ENCODE measurements at regions not wholly inside any gene's neighbourhood (a gene's known extent, or its start where the extent isn't known, plus 50 kb on each side); places are given as distances from the start of the nearest gene placed in this dataset.
"Not testable (repeated sequence)": the region's sequence is repeated elsewhere in the genome, so short reads cannot be mapped to it uniquely, and the experiment has no call there.

- TF ChIP-seq FOXM1 (IDR thresholded peaks at IDR 0.05; ENCODE audit: borderline replicate concordance) (no peak), ARNT (IDR thresholded peaks at IDR 0.05) (no peak), BHLHE40 (IDR thresholded peaks at IDR 0.05; ENCODE audit: borderline replicate concordance) (no peak), LEF1 (IDR thresholded peaks at IDR 0.05; ENCODE audit: borderline replicate concordance) (no peak), FOXA1 (IDR thresholded peaks at IDR 0.05) (no peak), TARDBP (IDR thresholded peaks at IDR 0.05) (no peak), SP1 (IDR thresholded peaks at IDR 0.05) (no peak), NFRKB (IDR thresholded peaks at IDR 0.05) (no peak), SUZ12 (IDR thresholded peaks at IDR 0.05) (no peak), L3MBTL2 (conservative IDR thresholded peaks at IDR 0.05) (no peak), FOXK2 (IDR thresholded peaks at IDR 0.05) (no peak), ELF4 (IDR thresholded peaks at IDR 0.05) (no peak), ZNF384 (IDR thresholded peaks at IDR 0.05) (no peak), HDGF (IDR thresholded peaks at IDR 0.05; ENCODE audit: borderline replicate concordance) (no peak)
- CTCF ChIA-PET, result no interaction called here
- POLR2A ChIA-PET, result no interaction called here
- DNase-seq (ENCODE audit: extremely low spot score), result no peak
Measured at GRCh38 chr14:81584495-81584894, 50.8 kb upstream of the SEL1L start.

- POLR2A ChIA-PET, result no interaction called here
- CTCF ChIA-PET, result no interaction called here
- no peak for TF ChIP-seq CTBP1 (IDR thresholded peaks at IDR 0.05; ENCODE audit: borderline replicate concordance)
- no peak for TF ChIP-seq BHLHE40 (IDR thresholded peaks at IDR 0.05; ENCODE audit: borderline replicate concordance)
- DNase-seq (ENCODE audit: extremely low spot score), result peak; percentile 20
Measured at GRCh38 chr14:81589381-81590065, 55.9 kb upstream of the SEL1L start.

- POLR2A ChIA-PET, result no interaction called here
- CTCF ChIA-PET, result no interaction called here
- DNase-seq (ENCODE audit: extremely low spot score), result no peak
- TF ChIP-seq L3MBTL2 (conservative IDR thresholded peaks at IDR 0.05) (no peak), ARNT (IDR thresholded peaks at IDR 0.05) (no peak), BHLHE40 (IDR thresholded peaks at IDR 0.05; ENCODE audit: borderline replicate concordance) (no peak), FOXK2 (IDR thresholded peaks at IDR 0.05) (no peak)
Measured at GRCh38 chr14:81591266-81591665, 57.6 kb upstream of the SEL1L start.

GRCh38 chr14:81594012-81594411 lies 60.4 kb upstream of the SEL1L start:
- ChIA-PET POLR2A (no interaction called here), CTCF (no interaction called here)
- no peak for TF ChIP-seq FOXM1 (IDR thresholded peaks at IDR 0.05; ENCODE audit: borderline replicate concordance)
- TF ChIP-seq FOXK2 (IDR thresholded peaks at IDR 0.05), result no peak
- no peak for TF ChIP-seq NFRKB (IDR thresholded peaks at IDR 0.05)
- TF ChIP-seq SUZ12 (IDR thresholded peaks at IDR 0.05), result no peak
- TF ChIP-seq ARNT (IDR thresholded peaks at IDR 0.05), result no peak
- no peak for TF ChIP-seq CTBP1 (IDR thresholded peaks at IDR 0.05; ENCODE audit: borderline replicate concordance)
- no peak for TF ChIP-seq LEF1 (IDR thresholded peaks at IDR 0.05; ENCODE audit: borderline replicate concordance)
- no peak for TF ChIP-seq PKNOX1 (IDR thresholded peaks at IDR 0.05)
- TF ChIP-seq SP1 (IDR thresholded peaks at IDR 0.05), result no peak
- TF ChIP-seq ZNF384 (IDR thresholded peaks at IDR 0.05), result no peak
- no peak for TF ChIP-seq HDGF (IDR thresholded peaks at IDR 0.05; ENCODE audit: borderline replicate concordance)
- no peak for TF ChIP-seq ELF4 (IDR thresholded peaks at IDR 0.05)
- TF ChIP-seq FOXA1 (IDR thresholded peaks at IDR 0.05), result no peak
- no peak for TF ChIP-seq BHLHE40 (IDR thresholded peaks at IDR 0.05; ENCODE audit: borderline replicate concordance)
- no peak for TF ChIP-seq L3MBTL2 (conservative IDR thresholded peaks at IDR 0.05)
- no peak for TF ChIP-seq TARDBP (IDR thresholded peaks at IDR 0.05)
- no peak for DNase-seq (ENCODE audit: extremely low spot score)

- TF ChIP-seq ELF4 (IDR thresholded peaks at IDR 0.05) (no peak), PKNOX1 (IDR thresholded peaks at IDR 0.05) (no peak), FOXK2 (IDR thresholded peaks at IDR 0.05) (no peak), HDGF (IDR thresholded peaks at IDR 0.05; ENCODE audit: borderline replicate concordance) (no peak), LEF1 (IDR thresholded peaks at IDR 0.05; ENCODE audit: borderline replicate concordance) (no peak), NFRKB (IDR thresholded peaks at IDR 0.05) (no peak), SUZ12 (IDR thresholded peaks at IDR 0.05) (no peak), SP1 (IDR thresholded peaks at IDR 0.05) (no peak), ARNT (IDR thresholded peaks at IDR 0.05) (no peak), L3MBTL2 (conservative IDR thresholded peaks at IDR 0.05) (no peak), FOXA1 (IDR thresholded peaks at IDR 0.05) (no peak), ZNF384 (IDR thresholded peaks at IDR 0.05) (no peak), FOXM1 (IDR thresholded peaks at IDR 0.05; ENCODE audit: borderline replicate concordance) (no peak), CTBP1 (IDR thresholded peaks at IDR 0.05; ENCODE audit: borderline replicate concordance) (no peak), TARDBP (IDR thresholded peaks at IDR 0.05) (no peak), BHLHE40 (IDR thresholded peaks at IDR 0.05; ENCODE audit: borderline replicate concordance) (no peak)
- CTCF ChIA-PET, result no interaction called here
- POLR2A ChIA-PET, result no interaction called here
- no peak for DNase-seq (ENCODE audit: extremely low spot score)
Measured at GRCh38 chr14:81605660-81606059, 72.0 kb upstream of the SEL1L start.

GRCh38 chr14:81613341-81614045 lies 79.8 kb upstream of the SEL1L start:
- TF ChIP-seq CTBP1 (IDR thresholded peaks at IDR 0.05; ENCODE audit: borderline replicate concordance), result no peak
- no peak for DNase-seq (ENCODE audit: extremely low spot score)
- POLR2A ChIA-PET, result no interaction called here
- CTCF ChIA-PET, result no interaction called here

- POLR2A ChIA-PET; DNase-seq (ENCODE audit: extremely low spot score); CTCF ChIA-PET: not testable (repeated sequence)
Measured at GRCh38 chr14:81614302-81614701, 80.6 kb upstream of the SEL1L start.
